ENCODE measurements at regions not wholly inside any gene's neighbourhood (a gene's known extent, or its start where the extent isn't known, plus 50 kb on each side); places are given as distances from the start of the nearest gene placed in this dataset.
A peak's percentile ranks its signal among the peaks of the same experiment; 100 is the strongest.

GRCh38 chr9:135221951-135222631 is 134.6 kb downstream of the OLFM1 start:
- TF ChIP-seq MAX (IDR thresholded peaks at IDR 0.05; ENCODE audit: low read depth, low read length), result peak; percentile 22; the same call in 1 of the 2 replicates
- TF ChIP-seq CTCF (IDR thresholded peaks at IDR 0.05; ENCODE audit: low read depth, low read length), result no peak
- TF ChIP-seq MYC (IDR thresholded peaks at IDR 0.05; ENCODE audit: low read depth, low read length), result peak; percentile 35; the same call in 1 of the 2 replicates
- no peak for TF ChIP-seq POLR2A (IDR thresholded peaks at IDR 0.05; ENCODE audit: extremely low read depth, insufficient read length)
- DNase-seq (ENCODE audit: low read depth), result peak; percentile 89

GRCh38 chr9:135222881-135223760 is 135.7 kb downstream of the OLFM1 start:
- no peak for TF ChIP-seq MYC (IDR thresholded peaks at IDR 0.05; ENCODE audit: low read depth, low read length)
- no peak for TF ChIP-seq CTCF (IDR thresholded peaks at IDR 0.05; ENCODE audit: low read depth, low read length)
- no peak for TF ChIP-seq POLR2A (IDR thresholded peaks at IDR 0.05; ENCODE audit: extremely low read depth, insufficient read length)
- no peak for TF ChIP-seq MAX (IDR thresholded peaks at IDR 0.05; ENCODE audit: low read depth, low read length)
- no peak overlapping the region for H3K4me3 ChIP-seq (ENCODE audit: low read depth, low read length)
- no peak for DNase-seq (ENCODE audit: low read depth)

More at GRCh38 chr9:135221951-135222631, 134.6 kb downstream of the OLFM1 start:
- no peak overlapping the region for H3K4me3 ChIP-seq (ENCODE audit: low read depth, low read length)

- TF ChIP-seq MYC (IDR thresholded peaks at IDR 0.05; ENCODE audit: low read depth, low read length) (no peak), POLR2A (IDR thresholded peaks at IDR 0.05; ENCODE audit: extremely low read depth, insufficient read length) (no peak), MAX (IDR thresholded peaks at IDR 0.05; ENCODE audit: low read depth, low read length) (no peak), CTCF (IDR thresholded peaks at IDR 0.05; ENCODE audit: low read depth, low read length) (no peak)
- no peak overlapping the region for H3K4me3 ChIP-seq (ENCODE audit: low read depth, low read length)
- DNase-seq (ENCODE audit: low read depth), result peak; percentile 50
These were observed 136.4 kb downstream of the OLFM1 start for GRCh38 chr9:135223831-135224230.

- peak; percentile 69 for DNase-seq (ENCODE audit: low read depth)
- no peak for TF ChIP-seq MAX (IDR thresholded peaks at IDR 0.05; ENCODE audit: low read depth, low read length)
- no peak for TF ChIP-seq CTCF (IDR thresholded peaks at IDR 0.05; ENCODE audit: low read depth, low read length)
- peak; percentile 61 for TF ChIP-seq MYC (IDR thresholded peaks at IDR 0.05; ENCODE audit: low read depth, low read length)
- no peak for TF ChIP-seq POLR2A (IDR thresholded peaks at IDR 0.05; ENCODE audit: extremely low read depth, insufficient read length)
- H3K4me3 ChIP-seq (ENCODE audit: low read depth, low read length), result no peak overlapping the region
These were observed 136.9 kb downstream of the OLFM1 start for GRCh38 chr9:135224286-135224877.

- no peak for DNase-seq (ENCODE audit: low read depth)
- no peak for TF ChIP-seq MAX (IDR thresholded peaks at IDR 0.05; ENCODE audit: low read depth, low read length)
- H3K4me3 ChIP-seq (ENCODE audit: low read depth, low read length), result no peak overlapping the region
These were observed 137.6 kb downstream of the OLFM1 start for GRCh38 chr9:135224921-135225541.

Measured in NB4 (cell line).